ENCODE measurements at regions not wholly inside any gene's neighbourhood (a gene's known extent, or its start where the extent isn't known, plus 50 kb on each side); places are given as distances from the start of the nearest gene placed in this dataset.

DNA sequence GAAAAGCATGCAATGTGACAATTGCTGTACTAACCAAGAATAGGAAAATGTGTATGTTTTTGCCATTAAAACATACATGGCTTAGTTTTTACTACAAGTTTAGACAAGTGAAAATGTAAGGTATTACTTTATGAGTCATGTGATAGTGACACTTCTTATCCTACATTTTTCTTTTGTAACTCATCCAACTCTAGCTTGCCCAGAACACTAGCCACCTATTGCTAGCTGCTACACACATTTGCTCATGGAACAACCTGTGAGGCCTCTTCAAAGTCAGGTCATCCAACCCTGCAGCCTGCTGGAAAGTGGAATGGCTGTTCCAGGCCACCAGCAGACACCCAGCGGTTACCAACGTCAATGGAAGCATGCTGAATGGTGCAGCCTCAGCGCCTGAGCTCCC, 1043.9 kb downstream of the TMEM182 start:
- DNase-seq (ENCODE audit: unreplicated experiment), result peak; percentile 21
- Mint-ChIP-seq H3K27ac (ENCODE audit: low read depth, unreplicated experiment) (no peak overlapping the region), H3K27me3 (ENCODE audit: insufficient read depth, unreplicated experiment) (peaks cover 8% of the 10 kb centered on the region), H3K9me3 (ENCODE audit: unreplicated experiment) (peaks cover 24% of the 10 kb centered on the region), H3K4me3 (ENCODE audit: unreplicated experiment) (no peak overlapping the region), H3K36me3 (ENCODE audit: insufficient read depth, unreplicated experiment) (no peaks in the 10 kb centered on the region), H3K4me1 (ENCODE audit: insufficient read depth, unreplicated experiment) (no peaks in the 10 kb centered on the region)
- CTCF ChIA-PET, result interaction anchor here (0.7 to 1.6 kb wide), 4 partner anchors 16 to 1800 kb away, joined by 3 to 5 read pairs (median 4); no protein-coding TSS in a partner anchor
- POLR2A ChIA-PET, result interaction anchor here (1.0 kb wide), 1 partner anchor 61 kb away, joined by 3 read pairs; no protein-coding TSS in a partner anchor
- TF ChIP-seq, protein P1, sequence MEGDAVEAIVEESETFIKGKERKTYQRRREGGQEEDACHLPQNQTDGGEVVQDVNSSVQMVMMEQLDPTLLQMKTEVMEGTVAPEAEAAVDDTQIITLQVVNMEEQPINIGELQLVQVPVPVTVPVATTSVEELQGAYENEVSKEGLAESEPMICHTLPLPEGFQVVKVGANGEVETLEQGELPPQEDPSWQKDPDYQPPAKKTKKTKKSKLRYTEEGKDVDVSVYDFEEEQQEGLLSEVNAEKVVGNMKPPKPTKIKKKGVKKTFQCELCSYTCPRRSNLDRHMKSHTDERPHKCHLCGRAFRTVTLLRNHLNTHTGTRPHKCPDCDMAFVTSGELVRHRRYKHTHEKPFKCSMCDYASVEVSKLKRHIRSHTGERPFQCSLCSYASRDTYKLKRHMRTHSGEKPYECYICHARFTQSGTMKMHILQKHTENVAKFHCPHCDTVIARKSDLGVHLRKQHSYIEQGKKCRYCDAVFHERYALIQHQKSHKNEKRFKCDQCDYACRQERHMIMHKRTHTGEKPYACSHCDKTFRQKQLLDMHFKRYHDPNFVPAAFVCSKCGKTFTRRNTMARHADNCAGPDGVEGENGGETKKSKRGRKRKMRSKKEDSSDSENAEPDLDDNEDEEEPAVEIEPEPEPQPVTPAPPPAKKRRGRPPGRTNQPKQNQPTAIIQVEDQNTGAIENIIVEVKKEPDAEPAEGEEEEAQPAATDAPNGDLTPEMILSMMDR (IDR thresholded peaks at IDR 0.05; ENCODE audit: unreplicated experiment), result no peak
- BruUV-seq (replicated peaks), result no TSS peak
- intact Hi-C loops (cut with micrococcal nuclease), result no loop called here

DNA sequence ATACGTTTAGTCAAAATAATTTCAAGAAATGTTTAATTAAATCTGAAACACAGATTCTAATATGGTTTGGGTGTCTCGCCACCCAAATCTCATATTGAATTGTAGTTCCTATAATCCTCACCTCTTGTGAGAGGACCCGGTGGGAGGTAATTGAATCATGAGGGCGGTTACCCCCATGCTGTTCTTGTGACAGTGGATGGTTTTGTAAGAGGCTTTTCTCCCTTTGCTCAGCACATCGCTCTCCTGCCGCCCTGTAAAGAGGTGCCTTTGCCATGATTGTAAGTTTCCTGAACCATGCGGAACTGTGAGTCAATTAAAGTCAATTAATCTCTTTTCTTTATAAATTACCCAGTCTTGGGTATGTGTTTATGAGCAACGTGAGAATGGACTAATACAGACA, 1045.1 kb upstream of the POU3F3 start:
- no peak overlapping the region for H3K4me3 Mint-ChIP-seq (ENCODE audit: unreplicated experiment)
- no peaks in the 10 kb centered on the region for H3K4me1 Mint-ChIP-seq (ENCODE audit: insufficient read depth, unreplicated experiment)
- peaks cover 7% of the 10 kb centered on the region for H3K9me3 Mint-ChIP-seq (ENCODE audit: unreplicated experiment)
- ChIA-PET POLR2A (interaction anchor here (0.6 kb wide), 1 partner anchor 241 kb away, joined by 3 read pairs; no protein-coding TSS in a partner anchor), CTCF (no interaction called here)
- no TSS peak for BruUV-seq (replicated peaks)
- TF ChIP-seq, protein P1 (IDR thresholded peaks at IDR 0.05; ENCODE audit: unreplicated experiment), result no peak
- no peak for DNase-seq (ENCODE audit: unreplicated experiment)
- H3K27me3 Mint-ChIP-seq (ENCODE audit: insufficient read depth, unreplicated experiment), result no peaks in the 10 kb centered on the region
- no peak overlapping the region for H3K27ac Mint-ChIP-seq (ENCODE audit: low read depth, unreplicated experiment)
- intact Hi-C loops (cut with micrococcal nuclease), result no loop called here
- no peaks in the 10 kb centered on the region for H3K36me3 Mint-ChIP-seq (ENCODE audit: insufficient read depth, unreplicated experiment)

DNA sequence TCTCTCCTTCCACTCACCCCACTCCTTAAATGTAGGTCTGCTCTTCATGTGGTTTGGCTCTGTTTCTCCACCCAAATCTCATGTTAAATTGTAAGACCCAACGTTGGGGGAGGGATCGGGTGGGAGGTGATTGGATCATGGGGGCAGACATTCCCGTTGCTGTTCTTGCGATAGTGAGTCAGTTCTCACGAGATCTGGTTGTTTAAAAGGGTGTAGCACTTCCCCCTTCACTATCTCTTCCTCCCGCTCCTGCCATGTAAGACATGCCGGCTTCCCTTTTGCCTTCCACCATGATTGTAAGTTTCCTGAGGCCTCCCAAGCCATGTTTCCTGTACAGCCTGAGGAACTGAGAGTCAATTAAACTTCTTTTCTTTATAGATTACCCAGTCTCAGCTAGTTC, 1044.5 kb upstream of the POU3F3 start:
- POLR2A ChIA-PET, result no interaction called here
- Mint-ChIP-seq H3K9me3 (ENCODE audit: unreplicated experiment) (peaks cover 7% of the 10 kb centered on the region), H3K4me3 (ENCODE audit: unreplicated experiment) (no peak overlapping the region), H3K27ac (ENCODE audit: low read depth, unreplicated experiment) (no peak overlapping the region), H3K36me3 (ENCODE audit: insufficient read depth, unreplicated experiment) (no peaks in the 10 kb centered on the region), H3K27me3 (ENCODE audit: insufficient read depth, unreplicated experiment) (no peaks in the 10 kb centered on the region), H3K4me1 (ENCODE audit: insufficient read depth, unreplicated experiment) (no peaks in the 10 kb centered on the region)
- intact Hi-C loops (cut with micrococcal nuclease), result no loop called here
- BruUV-seq (replicated peaks), result no TSS peak
- CTCF ChIA-PET, result no interaction called here
- TF ChIP-seq, protein P1 (IDR thresholded peaks at IDR 0.05; ENCODE audit: unreplicated experiment), result no peak
- no peak for DNase-seq (ENCODE audit: unreplicated experiment)

DNA sequence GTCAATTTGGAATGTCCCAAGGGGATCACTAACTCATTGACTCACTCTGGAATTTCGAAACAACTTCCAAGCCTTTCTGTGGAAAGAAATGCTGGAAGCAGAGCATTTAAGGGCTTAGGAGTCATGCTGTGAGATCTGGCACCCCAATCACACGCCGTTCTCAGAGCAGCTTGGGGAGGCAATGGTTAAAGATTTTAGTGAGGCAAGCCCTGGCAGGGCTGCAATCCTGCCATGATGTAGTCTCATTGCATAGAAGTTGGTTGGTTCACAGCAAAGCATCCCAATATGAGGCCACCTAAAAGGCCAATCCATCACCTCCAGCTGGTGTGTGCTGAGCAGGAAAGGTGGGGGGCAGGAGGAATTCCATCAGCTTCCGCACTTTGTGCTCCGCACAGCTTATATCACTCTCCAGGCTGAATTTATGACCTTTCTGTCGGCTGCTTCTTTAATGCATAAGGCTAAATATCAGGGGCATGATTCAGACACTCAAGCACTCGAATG, 1043.9 kb upstream of the POU3F3 start:
- TF ChIP-seq, protein P1 (IDR thresholded peaks at IDR 0.05; ENCODE audit: unreplicated experiment), result no peak
- H3K36me3 Mint-ChIP-seq (ENCODE audit: insufficient read depth, unreplicated experiment), result no peaks in the 10 kb centered on the region
- H3K4me1 Mint-ChIP-seq (ENCODE audit: insufficient read depth, unreplicated experiment), result no peaks in the 10 kb centered on the region
- POLR2A ChIA-PET, result no interaction called here
- DNase-seq (ENCODE audit: unreplicated experiment), result peak; percentile 45
- no peak overlapping the region for H3K27ac Mint-ChIP-seq (ENCODE audit: low read depth, unreplicated experiment)
- peaks cover 7% of the 10 kb centered on the region for H3K9me3 Mint-ChIP-seq (ENCODE audit: unreplicated experiment)
- H3K4me3 Mint-ChIP-seq (ENCODE audit: unreplicated experiment), result no peak overlapping the region
- CTCF ChIA-PET, result interaction anchor here (0.7 kb wide), 1 partner anchor 11 kb away, joined by 3 read pairs; no protein-coding TSS in a partner anchor
- BruUV-seq (replicated peaks), result no TSS peak
- no peaks in the 10 kb centered on the region for H3K27me3 Mint-ChIP-seq (ENCODE audit: insufficient read depth, unreplicated experiment)
- intact Hi-C loops (cut with micrococcal nuclease), result no loop called here
